HEK293T (cell line): ENCODE measurements at regions not wholly inside any gene's neighbourhood (a gene's known extent, or its start where the extent isn't known, plus 50 kb on each side); places are given as distances from the start of the nearest gene placed in this dataset.

Experiments
- ARNT ChIP-seq: fragments of 450-650 bp; IDR thresholded peaks from 2 replicates; pipeline ENCODE4 v1.6.1; 2017; ENCODE audit warnings: mild to moderate bottlenecking
- BHLHE40 ChIP-seq: fragments of 450-650 bp; IDR thresholded peaks from 2 replicates; pipeline ENCODE4 v1.6.1; 2016; ENCODE audit warnings: mild to moderate bottlenecking, moderate library complexity, borderline replicate concordance
- CTBP1 ChIP-seq: fragments of 450-650 bp; IDR thresholded peaks from 2 replicates; pipeline ENCODE4 v1.6.1; 2016; ENCODE audit warnings: borderline replicate concordance
- ELF4 ChIP-seq: fragments of 450-650 bp; IDR thresholded peaks from 2 replicates; pipeline ENCODE4 v1.6.1; 2017; ENCODE audit warnings: antibody characterized with exemption
- FOXA1 ChIP-seq: fragments of 450-650 bp; IDR thresholded peaks from 2 replicates; pipeline ENCODE4 v1.6.1; 2016; ENCODE audit warnings: mild to moderate bottlenecking
- FOXM1 ChIP-seq: fragments of 450-650 bp; IDR thresholded peaks from 2 replicates; pipeline ENCODE4 v1.6.1; 2017; ENCODE audit warnings: mild to moderate bottlenecking, borderline replicate concordance
- HDGF ChIP-seq: fragments of 450-650 bp; IDR thresholded peaks from 2 replicates; pipeline ENCODE4 v1.6.1; 2017; ENCODE audit warnings: antibody characterized with exemption, borderline replicate concordance
- L3MBTL2 ChIP-seq: fragments of 450-650 bp; conservative IDR thresholded peaks from 2 replicates; pipeline ENCODE4 v1.6.1; 2016; ENCODE audit warnings: mild to moderate bottlenecking
- NFRKB ChIP-seq: fragments of 450-650 bp; IDR thresholded peaks from 2 replicates; pipeline ENCODE4 v1.6.1; 2016; ENCODE audit warnings: mild to moderate bottlenecking, moderate library complexity
- SP1 ChIP-seq: fragments of 450-650 bp; IDR thresholded peaks from 2 replicates; pipeline ENCODE4 v1.6.1; 2017
- TARDBP ChIP-seq: fragments of 450-650 bp; IDR thresholded peaks from 2 replicates; pipeline ENCODE4 v1.6.1; 2016
- ZNF384 ChIP-seq: fragments of 450-650 bp; IDR thresholded peaks from 2 replicates; pipeline ENCODE4 v1.6.1; 2016
- TF ChIP-seq, protein P1 (sequence below): fragments of 450-650 bp; IDR thresholded peaks from 2 replicates; pipeline ENCODE4 v1.6.1; 2016

DNA sequence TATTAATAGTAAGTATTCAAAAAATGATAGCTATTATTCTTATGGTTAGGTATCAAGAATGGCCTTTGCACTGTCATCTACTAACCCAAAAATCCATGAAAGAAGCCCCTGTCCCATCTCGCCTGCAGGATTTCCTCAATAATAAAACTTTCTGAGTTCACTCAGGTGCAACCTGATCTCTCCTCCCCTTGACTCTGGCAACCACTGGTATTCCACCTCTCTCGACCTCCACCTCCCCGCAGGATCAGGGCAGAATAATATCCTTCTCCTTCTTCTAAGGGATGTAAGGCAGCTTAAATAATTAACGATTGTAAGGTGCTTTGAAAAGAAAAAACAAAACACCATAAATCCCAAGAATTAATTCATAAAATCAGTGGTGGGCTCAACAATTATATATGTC lies 359.3 kb downstream of the PLPP3 start:
- TF ChIP-seq BHLHE40 (no peak), SP1 (no peak), ARNT (no peak), HDGF (no peak), TARDBP (no peak), FOXA1 (no peak), NFRKB (no peak), FOXM1 (no peak), ELF4 (no peak), L3MBTL2 (no peak), ZNF384 (no peak), CTBP1 (no peak)
- TF ChIP-seq, protein P1, sequence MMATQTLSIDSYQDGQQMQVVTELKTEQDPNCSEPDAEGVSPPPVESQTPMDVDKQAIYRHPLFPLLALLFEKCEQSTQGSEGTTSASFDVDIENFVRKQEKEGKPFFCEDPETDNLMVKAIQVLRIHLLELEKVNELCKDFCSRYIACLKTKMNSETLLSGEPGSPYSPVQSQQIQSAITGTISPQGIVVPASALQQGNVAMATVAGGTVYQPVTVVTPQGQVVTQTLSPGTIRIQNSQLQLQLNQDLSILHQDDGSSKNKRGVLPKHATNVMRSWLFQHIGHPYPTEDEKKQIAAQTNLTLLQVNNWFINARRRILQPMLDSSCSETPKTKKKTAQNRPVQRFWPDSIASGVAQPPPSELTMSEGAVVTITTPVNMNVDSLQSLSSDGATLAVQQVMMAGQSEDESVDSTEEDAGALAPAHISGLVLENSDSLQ = no peak
